GM18861 (cell line): ENCODE measurements at regions not wholly inside any gene's neighbourhood (a gene's known extent, or its start where the extent isn't known, plus 50 kb on each side); places are given as distances from the start of the nearest gene placed in this dataset.

Experiments
- ATAC-seq: cut with Tn5 transposase; IDR thresholded peaks from one replicate; pipeline ENCODE4 v1.9.1; 2021; ENCODE audit not compliant: unreplicated experiment

DNA sequence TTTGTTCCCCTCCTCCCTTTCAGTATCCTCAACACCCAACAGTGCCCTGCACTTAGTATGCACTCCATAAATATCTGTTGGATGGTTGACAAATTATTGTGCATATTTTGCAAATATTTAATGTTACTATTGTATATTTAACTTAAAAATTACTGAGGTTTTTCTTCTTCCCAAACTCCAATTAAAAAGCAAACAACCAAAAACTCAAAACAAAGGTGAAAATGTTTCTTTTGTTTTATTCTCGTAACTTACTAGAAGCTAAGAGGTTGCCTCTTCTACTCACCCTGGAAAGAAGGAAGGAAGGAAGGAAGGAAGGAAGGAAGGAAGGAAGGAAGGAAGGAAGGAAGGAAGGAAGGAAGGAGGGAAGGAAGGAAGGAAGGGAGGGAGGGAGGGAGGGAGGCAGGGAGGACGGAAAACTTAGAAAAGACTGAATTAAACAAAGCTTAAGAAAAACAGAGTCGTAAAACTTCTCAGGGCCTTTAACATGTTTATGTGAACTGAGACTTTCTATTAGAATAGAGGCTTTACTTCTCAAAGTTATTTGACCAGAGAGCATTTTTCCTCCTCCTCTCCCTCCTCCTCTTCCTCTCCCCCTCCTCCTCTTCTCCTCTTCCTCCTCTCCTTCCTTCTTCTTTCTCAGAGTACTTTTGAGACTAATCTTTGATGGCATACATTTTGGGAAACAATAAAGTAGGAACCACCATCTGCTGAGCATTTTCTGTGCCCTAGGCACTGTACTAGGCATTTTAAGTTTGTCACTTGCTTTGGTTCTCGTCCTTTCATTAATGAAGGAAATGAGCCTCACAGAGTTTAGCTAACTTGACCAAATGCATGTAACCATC is 396.6 kb upstream of the WWC1 start:
- ATAC-seq, result no peak

- ATAC-seq, result no peak
These were observed 395.4 kb upstream of the WWC1 start for GRCh38 chr5:167895899-167896659.

- ATAC-seq, result no peak
These were observed 394.6 kb upstream of the WWC1 start for GRCh38 chr5:167896814-167897213.

DNA sequence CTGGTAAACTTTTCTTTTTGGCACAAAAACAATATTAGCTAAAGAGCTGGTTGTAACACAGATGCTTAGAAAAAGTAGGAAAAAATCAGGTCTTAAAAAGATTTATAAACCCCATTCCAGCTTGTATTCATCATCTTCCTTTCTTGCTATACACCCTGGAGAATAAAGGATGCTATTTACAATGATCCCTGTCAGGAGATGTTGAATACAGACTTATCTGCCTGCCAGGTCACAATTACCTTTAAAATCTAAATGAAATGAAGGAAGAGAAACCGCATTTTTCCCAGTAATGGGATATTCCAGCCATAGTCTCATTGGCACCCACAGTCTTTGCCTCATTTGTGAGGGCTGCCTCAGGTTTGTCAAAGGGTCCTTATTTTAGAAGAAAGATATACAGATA is 394.1 kb upstream of the WWC1 start:
- ATAC-seq, result no peak

DNA sequence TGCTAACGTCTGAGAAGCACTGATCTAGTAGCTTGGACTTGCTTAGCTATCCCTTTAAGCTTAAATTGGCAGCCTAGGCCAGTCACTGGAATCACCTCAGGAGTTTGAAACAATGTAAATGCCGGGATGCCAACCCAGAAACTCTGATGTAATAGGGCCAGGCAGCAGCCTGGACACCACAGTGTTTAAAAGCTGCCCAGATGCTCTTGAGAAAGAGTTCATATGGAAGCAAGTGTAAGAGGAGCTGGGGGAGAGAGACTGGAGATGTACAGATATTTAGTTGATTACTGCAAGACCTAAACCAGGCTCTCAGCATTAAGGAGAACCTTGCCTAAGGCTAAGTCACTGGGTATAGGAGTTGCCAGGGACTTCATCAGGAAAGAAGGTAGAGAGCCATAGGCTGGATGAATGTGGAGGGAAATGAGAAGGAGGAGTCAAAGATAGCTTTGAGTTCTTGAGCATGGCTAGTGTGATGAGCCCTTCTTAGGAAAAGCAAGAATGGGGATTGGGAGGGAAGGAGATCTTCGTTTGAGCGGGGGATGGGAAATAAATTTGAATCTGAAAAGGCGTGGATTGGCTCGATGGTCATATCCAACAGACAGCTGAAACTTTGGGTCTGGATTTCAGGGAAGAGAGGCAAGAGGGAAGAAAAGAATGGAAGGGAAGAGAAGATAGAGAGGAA is 392.9 kb upstream of the WWC1 start:
- ATAC-seq, result no peak

- no peak for ATAC-seq
These were observed 391.9 kb upstream of the WWC1 start for GRCh38 chr5:167899490-167900070.

DNA sequence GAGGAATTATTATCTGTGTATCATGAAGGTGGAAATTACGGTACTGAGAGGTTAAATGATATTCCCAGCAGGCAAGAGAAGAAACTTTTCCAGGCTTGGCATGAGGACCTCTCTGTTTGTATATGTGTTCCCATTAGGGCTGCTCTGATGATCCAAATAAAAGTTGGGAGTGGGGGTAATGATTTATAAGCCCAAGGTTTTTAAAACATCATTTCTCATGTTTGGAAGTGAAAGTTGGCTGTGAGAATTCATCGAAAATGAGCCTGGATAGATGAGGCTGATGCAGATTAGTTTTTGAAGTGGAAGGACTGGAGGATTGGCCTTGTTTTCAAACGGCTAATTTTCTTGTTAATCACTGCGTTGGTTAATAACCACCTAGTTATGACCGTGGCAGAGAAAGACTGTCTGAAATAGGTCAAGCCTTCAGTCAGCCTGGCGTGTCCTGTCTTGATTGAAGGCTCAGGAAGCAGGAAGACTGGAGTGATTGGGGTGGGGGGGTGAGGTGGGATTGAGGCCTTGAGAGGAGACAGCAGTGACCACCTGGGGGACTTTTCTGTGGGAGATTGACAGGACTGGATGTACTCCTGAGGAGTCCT is 391.0 kb upstream of the WWC1 start:
- no peak for ATAC-seq

- no peak for ATAC-seq
These were observed 389.1 kb upstream of the WWC1 start for GRCh38 chr5:167902298-167902697.

DNA sequence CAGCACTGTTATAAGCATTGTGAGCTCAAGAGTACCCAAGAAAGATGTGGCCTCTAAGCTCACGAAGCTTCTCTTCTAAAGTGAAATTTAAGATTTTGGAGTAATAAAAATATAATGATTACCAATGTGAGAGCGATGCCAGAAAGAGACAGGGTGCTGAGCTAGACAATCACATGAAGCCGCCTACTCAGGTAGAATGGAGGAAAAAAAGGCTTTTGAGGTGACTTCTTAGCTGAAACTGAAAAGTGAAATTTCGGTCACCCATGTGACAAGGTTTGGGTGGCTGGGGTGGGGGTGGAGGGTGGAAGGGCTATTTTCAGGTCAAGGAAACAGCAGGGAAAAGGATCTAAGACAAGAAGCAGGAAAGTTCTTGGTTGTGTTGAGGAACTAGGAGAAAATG is 388.2 kb upstream of the WWC1 start:
- no peak for ATAC-seq

DNA sequence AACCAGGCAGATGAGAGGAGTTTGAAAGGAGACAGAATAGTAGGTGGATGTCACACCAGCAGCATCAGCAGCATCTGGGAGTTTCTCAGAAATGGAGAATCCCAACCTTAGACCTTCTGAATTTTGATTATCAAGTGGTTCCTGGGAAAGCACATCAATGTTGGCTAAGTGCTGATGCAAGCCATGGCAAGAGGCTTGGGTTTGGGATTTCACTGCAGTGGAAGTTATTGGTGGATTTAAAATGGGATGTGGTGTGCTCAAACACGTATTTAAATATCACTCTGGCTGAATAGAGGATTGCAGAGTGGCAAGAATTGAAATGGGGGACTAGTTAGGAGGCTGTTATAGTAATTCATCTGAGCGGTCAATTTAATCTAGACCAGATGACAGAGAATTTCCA is 387.8 kb upstream of the WWC1 start:
- ATAC-seq, result no peak

GRCh38 chr5:167905919-167906853 is 385.3 kb upstream of the WWC1 start:
- no peak for ATAC-seq

- ATAC-seq, result no peak
These were observed 382.8 kb upstream of the WWC1 start for GRCh38 chr5:167908606-167909005.

DNA sequence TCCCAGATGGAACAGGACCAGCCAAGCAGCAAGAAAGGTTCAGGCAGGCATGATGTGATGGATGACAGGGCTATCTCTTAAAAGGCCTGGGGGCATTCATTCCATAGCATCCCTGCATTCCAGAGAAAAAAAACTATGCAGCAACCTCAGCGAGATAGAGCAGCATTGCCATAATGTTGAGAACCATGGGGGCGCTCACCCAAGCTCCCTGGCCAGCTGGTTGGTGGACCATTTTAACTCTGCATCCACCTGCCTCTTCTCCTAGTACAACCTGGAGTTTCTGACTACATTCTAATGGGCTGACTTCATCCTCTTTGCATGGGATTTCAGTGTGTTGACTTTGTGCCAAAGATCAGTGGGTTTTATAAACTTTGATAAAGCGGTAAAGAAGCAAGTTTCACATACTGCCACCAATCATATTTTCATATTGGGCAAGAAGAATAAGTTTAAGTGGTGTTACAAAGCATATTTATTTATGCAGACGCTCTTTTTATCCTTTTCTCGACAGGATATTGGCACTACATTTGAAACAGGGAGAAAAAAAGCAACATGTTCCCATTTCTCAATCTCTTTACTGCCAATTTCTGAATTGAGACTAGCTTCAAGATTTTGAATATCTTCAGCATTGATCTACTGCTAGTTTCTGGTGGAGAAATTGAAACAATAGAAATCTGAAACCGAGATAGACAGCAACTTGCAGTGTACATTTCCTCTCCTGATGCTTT is 378.3 kb upstream of the WWC1 start:
- ATAC-seq, result no peak

DNA sequence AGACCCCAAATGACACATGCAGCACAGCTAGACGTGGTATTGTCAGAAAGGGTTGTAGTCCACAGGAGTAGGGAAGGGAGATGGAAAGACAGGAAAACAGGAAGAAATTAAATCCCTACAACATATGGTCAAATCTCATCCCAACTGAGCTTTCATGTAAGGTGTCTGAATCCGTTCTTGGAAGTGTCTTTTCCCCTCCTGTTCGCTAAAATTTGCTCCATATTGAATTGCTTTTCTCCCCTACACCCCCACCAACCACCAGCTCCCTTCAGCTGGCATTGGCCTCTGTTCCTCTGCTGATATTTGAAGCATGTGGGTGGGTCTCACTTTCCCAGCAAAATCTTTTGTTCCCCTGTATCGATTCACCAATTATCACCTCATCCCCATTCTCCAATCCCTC is 376.2 kb upstream of the WWC1 start:
- no peak for ATAC-seq

DNA sequence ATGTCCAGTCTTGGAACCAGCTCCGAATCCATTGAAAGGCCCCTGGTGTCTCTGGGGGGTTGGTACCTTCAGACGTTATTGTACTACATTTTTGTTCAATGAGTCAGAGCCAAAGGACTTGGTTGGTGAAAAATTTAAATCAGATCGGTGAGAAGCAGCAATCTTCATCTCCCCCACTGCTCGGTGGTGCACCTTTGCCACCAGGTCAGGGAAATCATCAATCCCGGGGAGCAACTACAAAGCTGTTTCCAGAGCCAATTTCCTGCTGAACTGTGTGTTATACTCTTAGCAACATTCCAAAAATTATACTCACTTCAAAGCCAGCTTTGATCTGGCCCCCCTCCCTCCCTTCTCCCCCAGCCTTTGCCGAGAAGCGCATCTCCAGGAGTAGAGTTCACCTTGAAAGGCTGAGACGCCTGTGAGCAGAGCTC is 375.2 kb upstream of the WWC1 start:
- ATAC-seq, result no peak

GRCh38 chr5:167916706-167917105 is 374.7 kb upstream of the WWC1 start:
- no peak for ATAC-seq

DNA sequence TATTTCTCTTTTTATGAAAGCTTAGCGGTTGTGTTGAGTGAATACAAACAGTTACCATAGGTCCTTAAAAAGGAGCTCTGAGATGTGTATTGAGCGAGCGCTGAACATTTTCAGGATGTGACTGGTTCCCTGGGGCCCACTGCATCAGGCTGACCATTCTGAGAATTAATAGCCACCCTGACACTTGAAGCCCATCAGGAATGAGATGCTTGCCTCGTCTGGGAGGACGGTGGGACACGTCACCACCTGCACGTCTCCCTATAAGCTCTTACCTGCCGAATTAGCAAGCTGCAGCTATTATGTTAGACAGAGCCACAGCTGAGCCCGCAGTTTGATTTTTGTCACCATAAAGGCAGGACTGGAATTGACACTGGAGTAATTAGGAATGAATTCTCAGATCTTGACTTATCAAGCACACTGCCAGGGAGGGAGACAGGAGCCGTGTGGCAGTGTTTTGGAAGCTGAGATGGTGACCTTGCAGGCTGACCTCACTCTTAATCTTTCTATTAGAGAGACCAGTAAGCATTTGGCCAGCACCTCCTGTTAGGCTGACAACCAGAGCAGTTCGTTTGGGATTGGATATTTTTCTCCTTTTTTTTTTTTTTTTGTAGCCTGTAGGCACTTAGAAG is 373.1 kb upstream of the WWC1 start:
- ATAC-seq, result no peak

GRCh38 chr5:167918813-167919483 is 372.5 kb upstream of the WWC1 start:
- ATAC-seq, result no peak
